Lung (tissue), 11 donors: ENCODE measurements at regions not wholly inside any gene's neighbourhood (a gene's known extent, or its start where the extent isn't known, plus 50 kb on each side); places are given as distances from the start of the nearest gene placed in this dataset.

ENCODE experiments used
- ATAC-seq: fragments of 200-7000 bp; cut with Tn5 transposase; one replicate; pipeline ENCODE4 v1.9.1; 2020; ENCODE audit warnings: moderate number of reproducible peaks; ENCODE audit not compliant: insufficient read depth, low FRiP score
- DNase-seq, 3 donors: peaks; one replicate each; pipeline ENCODE4 v3.0.0-alpha.2; 2013 to 2017
- H3K27ac ChIP-seq, 2 donors: one replicate each; pipeline ENCODE4 v1.5.1; 2013; ENCODE audit warnings: mild to moderate bottlenecking in 2 of 2, moderate library complexity in 2 of 2, control low read depth in 1 of 2, inconsistent platforms in 1 of 2, low read depth in 1 of 2, low read length in 1 of 2
- H3K27me3 ChIP-seq, 3 donors: one replicate each; pipeline ENCODE4 v1.5.1; 2013; ENCODE audit warnings: low read length in 2 of 3; ENCODE audit not compliant: control insufficient read depth in 3 of 3, insufficient read depth in 3 of 3
- H3K36me3 ChIP-seq, 4 donors: one replicate each; pipeline ENCODE4 v1.5.1; 2013; ENCODE audit warnings: low read length in 4 of 4, mild to moderate bottlenecking in 1 of 4, moderate library complexity in 1 of 4; ENCODE audit not compliant: control insufficient read depth in 4 of 4, insufficient read depth in 4 of 4
- H3K4me1 ChIP-seq, 5 donors: one replicate each; pipeline ENCODE4 v1.5.1; 2013; ENCODE audit warnings: low read length in 5 of 5, mild to moderate bottlenecking in 2 of 5, moderate library complexity in 1 of 5; ENCODE audit not compliant: control insufficient read depth in 5 of 5, insufficient read depth in 5 of 5
- H3K4me3 ChIP-seq: one replicate; pipeline ENCODE4 v1.5.1; 2013; ENCODE audit warnings: mild to moderate bottlenecking, control low read depth, moderate library complexity
- H3K9ac ChIP-seq, 2 donors: one replicate each; pipeline ENCODE4 v1.5.1; 2013; ENCODE audit warnings: low read length in 2 of 2, control low read depth in 1 of 2; ENCODE audit not compliant: insufficient read depth in 1 of 2
- H3K9me3 ChIP-seq, 4 donors: one replicate each; pipeline ENCODE4 v1.5.1; 2013; ENCODE audit warnings: low read length in 3 of 4, mild to moderate bottlenecking in 1 of 4, moderate library complexity in 1 of 4; ENCODE audit not compliant: control insufficient read depth in 4 of 4, insufficient read depth in 3 of 4
- CTCF ChIP-seq: IDR thresholded peaks from 2 replicates; pipeline ENCODE4 v1.5.1; 2012; ENCODE audit warnings: mild to moderate bottlenecking; ENCODE audit errors: control extremely low read depth, extremely low read depth
- WGBS, 2 donors: extraction: QIAGEN DNeasy Blood & Tissue Kit; methylation state at CpG; one replicate each; pipeline ENCODE4 v1.1.7; 2013; 5-methylcytosine and 5-hydroxymethylcytosine counted together
- donor health status: control.
- donor health status: control.
- donor health status: Bipolar disorder and iron deficiency.
- donor health status: healthy.
- donor health status: DM: yes; HTN: yes; CAD: no.

GRCh38 chr13:67351114-67351513, 121.0 kb upstream of the PCDH9 start:
- 98 to 99% methylated on average over 1 of the region's 1 CpG for WGBS, 2 donors
- no peak for TF ChIP-seq CTCF
- H3K9me3 ChIP-seq, result no peaks in the 10 kb centered on the region

GRCh38 chr13:67343777-67344176, 113.6 kb upstream of the PCDH9 start:
- H3K9ac ChIP-seq, result no peak overlapping the region
- WGBS, 2 donors, result 86 to 90% methylated on average over 1 of the region's 1 CpG
- H3K27me3 ChIP-seq, result no peaks in the 10 kb centered on the region
- ATAC-seq, result no peak
- no peak for TF ChIP-seq CTCF
- no peak overlapping the region for H3K4me3 ChIP-seq
- no peaks in the 10 kb centered on the region for H3K4me1 ChIP-seq
- H3K27ac ChIP-seq, result no peak overlapping the region
- DNase-seq, result peak in 1 of 3 donors; percentile 23
- H3K36me3 ChIP-seq, result no peaks in the 10 kb centered on the region
- H3K9me3 ChIP-seq, result no peaks in the 10 kb centered on the region

More at GRCh38 chr13:67351114-67351513, 121.0 kb upstream of the PCDH9 start:
- no peaks in the 10 kb centered on the region for H3K27me3 ChIP-seq
- DNase-seq (no peak), ATAC-seq (no peak)
- H3K4me3 ChIP-seq, result no peak overlapping the region
- H3K36me3 ChIP-seq, result no peaks in the 10 kb centered on the region
- H3K27ac ChIP-seq, result no peak overlapping the region
- peaks cover 0 to 4% (median 0%) of the 10 kb centered on the region in 5 donors for H3K4me1 ChIP-seq
- no peak overlapping the region for H3K9ac ChIP-seq

- H3K27ac ChIP-seq, result no peak overlapping the region
- H3K4me3 ChIP-seq, result no peak overlapping the region
These were observed 111.3 kb upstream of the PCDH9 start for GRCh38 chr13:67341406-67341805.

More at GRCh38 chr13:67341406-67341805, 111.3 kb upstream of the PCDH9 start:
- DNase-seq (no peak), ATAC-seq (no peak)
- H3K4me1 ChIP-seq, result no peaks in the 10 kb centered on the region
- 73 to 74% methylated on average over 5 of the region's 5 CpGs for WGBS, 2 donors
- no peak overlapping the region for H3K9ac ChIP-seq
- H3K36me3 ChIP-seq, result no peaks in the 10 kb centered on the region
- no peaks in the 10 kb centered on the region for H3K27me3 ChIP-seq
- H3K9me3 ChIP-seq, result no peaks in the 10 kb centered on the region
- TF ChIP-seq CTCF, result no peak
